Nephron (organoid): ENCODE measurements at regions not wholly inside any gene's neighbourhood (a gene's known extent, or its start where the extent isn't known, plus 50 kb on each side); places are given as distances from the start of the nearest gene placed in this dataset.

Experiments
- H3K27ac Mint-ChIP-seq, 3 experiments: 2 replicates each; pipeline ENCODE4 v1.8.0; 2020; ENCODE audit warnings: mixed read lengths in 3 of 3, mild to moderate bottlenecking in 2 of 3, moderate library complexity in 1 of 3
- H3K27me3 Mint-ChIP-seq: 2 replicates; pipeline ENCODE4 v1.8.0; 2021; ENCODE audit warnings: low read depth, mild to moderate bottlenecking, moderate library complexity, mixed read lengths
- H3K36me3 Mint-ChIP-seq: 2 replicates; pipeline ENCODE4 v1.8.0; 2020; ENCODE audit warnings: low read depth, mixed read lengths
- H3K4me1 Mint-ChIP-seq: 2 replicates; pipeline ENCODE4 v1.8.0; 2020; ENCODE audit warnings: mixed read lengths
- H3K4me3 Mint-ChIP-seq, 3 experiments: 2 replicates each; pipeline ENCODE4 v1.8.0; 2020; ENCODE audit warnings: mild to moderate bottlenecking in 3 of 3, mixed read lengths in 3 of 3, moderate library complexity in 2 of 3
- H3K9me3 Mint-ChIP-seq: 2 replicates; pipeline ENCODE4 v1.8.0; 2020; ENCODE audit warnings: mixed read lengths
- CTCF ChIP-seq, 3 experiments: fragments of 200-600 bp; sonication (generic); IDR thresholded peaks; one replicate each; pipeline ENCODE4 v1.5.0; 2021; ENCODE audit warnings: antibody characterized with exemption in 3 of 3; ENCODE audit not compliant: unreplicated experiment in 3 of 3

- TF ChIP-seq CTCF (IDR thresholded peaks at IDR 0.05; ENCODE audit: unreplicated experiment in 3 of 3) = no peak
- Mint-ChIP-seq H3K9me3 (no peaks in the 10 kb centered on the region), H3K4me1 (peaks cover 57% of the 10 kb centered on the region), H3K4me3 (no peak overlapping the region), H3K27me3 (peaks cover 11% of the 10 kb centered on the region), H3K36me3 (peaks cover 73% of the 10 kb centered on the region), H3K27ac (no peak overlapping the region)
Observed at GRCh38 chr22:25489947-25490346, 74.5 kb upstream of the GRK3 start.

GRCh38 chr22:25490896-25491295, 73.6 kb upstream of the GRK3 start:
- no peak overlapping the region for H3K4me3 Mint-ChIP-seq
- no peak overlapping the region for H3K27ac Mint-ChIP-seq

GRCh38 chr22:25492162-25492561, 72.3 kb upstream of the GRK3 start:
- no peaks in the 10 kb centered on the region for H3K9me3 Mint-ChIP-seq
- peaks cover 73% of the 10 kb centered on the region for H3K4me1 Mint-ChIP-seq
- TF ChIP-seq CTCF (IDR thresholded peaks at IDR 0.05; ENCODE audit: unreplicated experiment in 3 of 3) = no peak
- no peak overlapping the region for H3K4me3 Mint-ChIP-seq
- H3K36me3 Mint-ChIP-seq = peaks cover 67% of the 10 kb centered on the region
- H3K27me3 Mint-ChIP-seq = peaks cover 11% of the 10 kb centered on the region
- peak overlapping the region in 2 of 3 experiments; percentile 17 to 21 for H3K27ac Mint-ChIP-seq

More at GRCh38 chr22:25490896-25491295, 73.6 kb upstream of the GRK3 start:
- Mint-ChIP-seq H3K4me1 (peaks cover 63% of the 10 kb centered on the region), H3K9me3 (no peaks in the 10 kb centered on the region), H3K36me3 (peaks cover 69% of the 10 kb centered on the region), H3K27me3 (peaks cover 11% of the 10 kb centered on the region)
- TF ChIP-seq CTCF (IDR thresholded peaks at IDR 0.05; ENCODE audit: unreplicated experiment in 3 of 3) = no peak

GRCh38 chr22:25492841-25493734, 71.4 kb upstream of the GRK3 start:
- Mint-ChIP-seq H3K9me3 (no peaks in the 10 kb centered on the region), H3K4me1 (peaks cover 69% of the 10 kb centered on the region), H3K36me3 (peaks cover 66% of the 10 kb centered on the region), H3K27me3 (peaks cover 11% of the 10 kb centered on the region), H3K27ac (peak overlapping the region; percentile 52 to 65 (median 61)), H3K4me3 (peak overlapping the region in 1 of 3 experiments; percentile 28)
- no peak for TF ChIP-seq CTCF (IDR thresholded peaks at IDR 0.05; ENCODE audit: unreplicated experiment in 3 of 3)

- Mint-ChIP-seq H3K4me1 (peaks cover 61% of the 10 kb centered on the region), H3K36me3 (peaks cover 60% of the 10 kb centered on the region), H3K4me3 (peak overlapping the region in 1 of 3 experiments; percentile 6), H3K9me3 (no peaks in the 10 kb centered on the region), H3K27me3 (peaks cover 11% of the 10 kb centered on the region), H3K27ac (peak overlapping the region; percentile 52 to 65 (median 61))
- TF ChIP-seq CTCF (IDR thresholded peaks at IDR 0.05; ENCODE audit: unreplicated experiment in 3 of 3) = no peak
Observed at GRCh38 chr22:25493794-25494193, 70.7 kb upstream of the GRK3 start.
